GM19035 (cell line): ENCODE measurements at regions not wholly inside any gene's neighbourhood (a gene's known extent, or its start where the extent isn't known, plus 50 kb on each side); places are given as distances from the start of the nearest gene placed in this dataset.

ENCODE experiments used
- ATAC-seq: cut with Tn5 transposase; IDR thresholded peaks from one replicate; pipeline ENCODE4 v1.9.1; 2021; ENCODE audit not compliant: unreplicated experiment

GRCh38 chr3:25137606-25138005 is 290.5 kb upstream of the RARB start:
- no peak for ATAC-seq

GRCh38 chr3:25139267-25139666 is 288.8 kb upstream of the RARB start:
- ATAC-seq = no peak

- ATAC-seq = no peak
Measured at GRCh38 chr3:25142609-25143355, 285.3 kb upstream of the RARB start.

GRCh38 chr3:25143356-25144025 is 284.6 kb upstream of the RARB start:
- ATAC-seq = no peak

- ATAC-seq = no peak
Measured at GRCh38 chr3:25144430-25144829, 283.6 kb upstream of the RARB start.

- ATAC-seq = no peak
Measured at GRCh38 chr3:25145176-25145575, 282.9 kb upstream of the RARB start.

- no peak for ATAC-seq
Measured at GRCh38 chr3:25150199-25150598, 277.9 kb upstream of the RARB start.

- ATAC-seq = no peak
Measured at GRCh38 chr3:25151281-25151902, 276.7 kb upstream of the RARB start.

GRCh38 chr3:25151903-25152295 is 276.2 kb upstream of the RARB start:
- no peak for ATAC-seq

GRCh38 chr3:25153136-25153535 is 274.9 kb upstream of the RARB start:
- ATAC-seq = no peak

- ATAC-seq = no peak
Measured at GRCh38 chr3:25153561-25153960, 274.5 kb upstream of the RARB start.

GRCh38 chr3:25155652-25156471 is 272.2 kb upstream of the RARB start:
- ATAC-seq = no peak

GRCh38 chr3:25156626-25157025 is 271.4 kb upstream of the RARB start:
- no peak for ATAC-seq

GRCh38 chr3:25165306-25165705 is 262.8 kb upstream of the RARB start:
- ATAC-seq = no peak

- no peak for ATAC-seq
Measured at GRCh38 chr3:25166016-25166415, 262.0 kb upstream of the RARB start.

GRCh38 chr3:25169151-25169550 is 258.9 kb upstream of the RARB start:
- ATAC-seq = no peak

GRCh38 chr3:25170021-25170420 is 258.0 kb upstream of the RARB start:
- ATAC-seq = no peak

- ATAC-seq = no peak
Measured at GRCh38 chr3:25171118-25171807, 256.8 kb upstream of the RARB start.

GRCh38 chr3:25171897-25172296 is 256.2 kb upstream of the RARB start:
- ATAC-seq = no peak

- ATAC-seq = no peak
Measured at GRCh38 chr3:25173606-25174005, 254.5 kb upstream of the RARB start.

- no peak for ATAC-seq
Measured at GRCh38 chr3:25174251-25174650, 253.8 kb upstream of the RARB start.
